Left lobe of liver (tissue), 2 donors: ENCODE measurements at regions not wholly inside any gene's neighbourhood (a gene's known extent, or its start where the extent isn't known, plus 50 kb on each side); places are given as distances from the start of the nearest gene placed in this dataset.

Experiments
- ATAC-seq: fragments of 200-7000 bp; cut with Tn5 transposase; one replicate; pipeline ENCODE4 v1.9.1; 2020; ENCODE audit warnings: mild to moderate bottlenecking, moderate library complexity
- DNase-seq: peaks from one replicate; pipeline ENCODE4 v3.0.0-alpha.2; 2020; ENCODE audit warnings: low spot score
- donor health status: DM: no; HTN: no; CAD: no; lungs with moderate emphysema.
- donor health status: DM: no; HTN: yes; CAD: no.

- DNase-seq (no peak), ATAC-seq (no peak)
Measured at GRCh38 chr21:38691631-38692030, 114.1 kb upstream of the ETS2 start.

GRCh38 chr21:38696579-38696978, 109.2 kb upstream of the ETS2 start:
- no peak for ATAC-seq

GRCh38 chr21:38699048-38699447, 106.7 kb upstream of the ETS2 start:
- DNase-seq, result no peak
- no peak for ATAC-seq

More at GRCh38 chr21:38696579-38696978, 109.2 kb upstream of the ETS2 start:
- no peak for DNase-seq

- ATAC-seq, result no peak
- no peak for DNase-seq
Measured at GRCh38 chr21:38702196-38702595, 103.5 kb upstream of the ETS2 start.

- no peak for ATAC-seq
- no peak for DNase-seq
Measured at GRCh38 chr21:38709876-38710275, 95.9 kb upstream of the ETS2 start.

GRCh38 chr21:38712071-38712470, 93.7 kb upstream of the ETS2 start:
- peak; percentile 76 for ATAC-seq
- no peak for DNase-seq

GRCh38 chr21:38712664-38713063, 93.1 kb upstream of the ETS2 start:
- DNase-seq (no peak), ATAC-seq (no peak)

- ATAC-seq, result no peak
- no peak for DNase-seq
Measured at GRCh38 chr21:38714039-38714817, 91.5 kb upstream of the ETS2 start.

- DNase-seq (no peak), ATAC-seq (no peak)
Measured at GRCh38 chr21:38714999-38715398, 90.7 kb upstream of the ETS2 start.

- ATAC-seq, result no peak
- no peak for DNase-seq
Measured at GRCh38 chr21:38716088-38716487, 89.6 kb upstream of the ETS2 start.

- no peak for ATAC-seq
- no peak for DNase-seq
Measured at GRCh38 chr21:38716942-38717341, 88.8 kb upstream of the ETS2 start.

GRCh38 chr21:38718481-38718880, 87.2 kb upstream of the ETS2 start:
- ATAC-seq (no peak), DNase-seq (no peak)

- ATAC-seq (no peak), DNase-seq (no peak)
Measured at GRCh38 chr21:38720074-38720473, 85.7 kb upstream of the ETS2 start.

GRCh38 chr21:38721055-38721454, 84.7 kb upstream of the ETS2 start:
- ATAC-seq, result no peak

GRCh38 chr21:38721958-38722357, 83.8 kb upstream of the ETS2 start:
- DNase-seq, result no peak
- ATAC-seq, result no peak

More at GRCh38 chr21:38721055-38721454, 84.7 kb upstream of the ETS2 start:
- no peak for DNase-seq

GRCh38 chr21:38725196-38726157, 80.3 kb upstream of the ETS2 start:
- DNase-seq, result no peak
- no peak for ATAC-seq

- no peak for ATAC-seq
Measured at GRCh38 chr21:38726482-38726881, 79.2 kb upstream of the ETS2 start.

GRCh38 chr21:38729291-38729690, 76.4 kb upstream of the ETS2 start:
- no peak for DNase-seq
- ATAC-seq, result no peak

More at GRCh38 chr21:38726482-38726881, 79.2 kb upstream of the ETS2 start:
- no peak for DNase-seq

- DNase-seq, result no peak
- ATAC-seq, result peak; percentile 15
Measured at GRCh38 chr21:38729754-38730379, 75.9 kb upstream of the ETS2 start.

- peak; percentile 99 for ATAC-seq
- peak; percentile 88 for DNase-seq
Measured at GRCh38 chr21:38733972-38734546, 71.7 kb upstream of the ETS2 start.
